Ishikawa (cell line): ENCODE measurements at regions not wholly inside any gene's neighbourhood (a gene's known extent, or its start where the extent isn't known, plus 50 kb on each side); places are given as distances from the start of the nearest gene placed in this dataset.

Experiments
- EP300 ChIP-seq: IDR thresholded peaks from 2 replicates; pipeline ENCODE4 v1.6.1; 2012; ENCODE audit warnings: borderline replicate concordance
- TAF1 ChIP-seq: IDR thresholded peaks from 2 replicates; pipeline ENCODE4 v1.6.1; 2012; ENCODE audit warnings: low read depth, mild to moderate bottlenecking
- ZBTB7A ChIP-seq: IDR thresholded peaks from 2 replicates; pipeline ENCODE4 v1.6.1; 2012; ENCODE audit warnings: low read depth

- TF ChIP-seq EP300: no peak
- no peak for TF ChIP-seq TAF1
- TF ChIP-seq ZBTB7A: no peak
Observed at GRCh38 chr5:69024241-69024651, 69.6 kb upstream of the SLC30A5 start.
